Lung microvascular endothelial cell (primary cell): ENCODE measurements at regions not wholly inside any gene's neighbourhood (a gene's known extent, or its start where the extent isn't known, plus 50 kb on each side); places are given as distances from the start of the nearest gene placed in this dataset.

ENCODE experiments used
- DNase-seq, 2 donors: peaks; one replicate each; pipeline versions ENCODE4 v3.0.0 to v3.0.0-alpha.2; 2010; ENCODE audit warnings: low read depth in 2 of 2

DNA sequence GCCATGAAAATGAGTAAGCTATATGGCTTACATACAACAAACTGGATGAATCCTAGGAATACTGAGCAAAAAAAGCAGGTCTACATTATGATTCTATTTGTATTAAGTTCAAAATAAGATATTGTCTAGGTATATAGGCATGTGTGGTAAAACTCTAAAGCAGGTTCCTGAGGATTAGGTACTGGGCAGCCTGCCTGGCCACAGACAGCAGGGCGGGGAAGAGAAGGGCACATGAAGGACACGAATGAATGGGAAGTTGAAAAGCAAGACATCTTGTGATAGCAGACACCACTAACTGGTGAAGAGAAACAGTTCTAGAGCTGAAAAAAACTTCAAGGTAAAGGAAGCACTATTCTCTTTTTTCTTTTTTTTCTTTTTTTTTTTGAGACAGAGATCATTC lies 72.6 kb upstream of the SLC4A11 start:
- no peak for DNase-seq

DNA sequence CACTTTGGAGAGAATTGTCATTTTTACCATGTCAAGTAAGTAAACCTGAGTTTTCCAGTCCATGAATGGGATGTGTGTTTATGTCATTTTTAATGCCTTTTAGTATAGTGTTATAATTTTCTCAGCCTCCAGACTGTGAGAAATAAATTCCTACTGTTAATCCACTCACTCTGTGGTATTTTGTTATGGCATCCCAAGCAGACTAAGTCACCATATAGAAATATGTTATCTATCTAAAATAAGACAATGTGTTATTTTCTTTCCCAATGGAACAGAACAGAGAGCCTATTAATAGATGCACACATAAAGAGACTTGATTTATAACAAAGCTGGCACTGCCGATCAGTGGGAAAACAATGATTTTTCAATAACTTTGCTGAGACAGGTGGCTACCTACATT lies 70.2 kb upstream of the SLC4A11 start:
- no peak for DNase-seq

DNA sequence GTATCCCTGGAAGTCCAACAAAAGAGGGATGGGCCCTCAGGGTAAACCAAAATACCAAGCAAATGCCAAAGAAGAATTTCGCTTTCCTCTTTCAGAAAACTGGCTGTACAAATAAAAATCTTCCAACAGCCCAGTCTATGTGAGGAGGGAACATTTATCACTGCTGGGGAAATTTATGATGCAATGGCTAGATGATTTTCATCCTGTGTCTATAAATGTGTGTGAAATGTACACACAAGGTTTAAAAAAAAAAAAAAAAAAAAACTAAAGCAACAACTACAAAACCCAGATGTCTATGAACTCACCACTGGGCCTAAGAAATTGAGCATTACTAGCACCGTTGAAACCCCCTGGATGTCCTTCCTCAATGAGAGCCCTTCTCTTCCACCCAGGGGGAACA lies 68.7 kb upstream of the SLC4A11 start:
- DNase-seq, result no peak

DNA sequence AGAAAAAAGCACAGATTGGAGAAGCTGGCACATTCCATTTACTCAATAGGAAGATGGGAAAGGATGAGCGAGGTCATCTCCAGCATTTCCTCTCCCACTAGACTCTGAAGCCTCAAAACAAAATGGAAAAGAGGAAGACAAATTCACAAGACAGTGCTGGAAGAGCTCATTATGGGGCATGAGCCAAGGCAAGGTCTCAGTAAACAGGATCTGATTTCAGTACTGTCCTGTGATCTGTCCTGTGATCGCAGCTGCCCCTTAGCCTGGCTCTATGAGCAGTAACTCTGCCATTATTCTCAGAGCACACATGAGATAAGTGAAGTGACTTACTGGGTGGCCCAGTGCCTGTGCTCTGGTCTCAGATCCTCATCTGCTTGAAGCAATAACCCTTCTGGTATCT lies 68.1 kb upstream of the SLC4A11 start:
- DNase-seq, result peak; percentile 11 to 63

DNA sequence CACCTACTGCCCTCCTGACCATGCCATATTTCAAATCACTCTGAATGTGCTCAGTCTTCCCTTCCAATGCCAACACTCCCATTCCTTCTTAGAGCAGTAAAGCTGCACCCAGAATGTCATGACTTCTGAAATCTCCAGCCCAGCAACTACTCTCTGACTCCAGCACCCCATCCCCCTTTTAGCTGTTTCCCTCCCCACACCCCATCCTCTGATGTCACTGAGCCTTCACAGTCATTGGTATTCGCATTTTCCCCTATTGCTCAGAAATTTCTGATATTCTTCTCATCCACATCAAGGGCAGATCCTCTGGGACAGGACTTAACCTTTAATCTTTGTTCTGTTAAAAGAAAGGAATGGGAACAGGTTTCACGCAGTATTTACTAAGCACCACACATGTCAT lies 67.1 kb upstream of the SLC4A11 start:
- no peak for DNase-seq

DNA sequence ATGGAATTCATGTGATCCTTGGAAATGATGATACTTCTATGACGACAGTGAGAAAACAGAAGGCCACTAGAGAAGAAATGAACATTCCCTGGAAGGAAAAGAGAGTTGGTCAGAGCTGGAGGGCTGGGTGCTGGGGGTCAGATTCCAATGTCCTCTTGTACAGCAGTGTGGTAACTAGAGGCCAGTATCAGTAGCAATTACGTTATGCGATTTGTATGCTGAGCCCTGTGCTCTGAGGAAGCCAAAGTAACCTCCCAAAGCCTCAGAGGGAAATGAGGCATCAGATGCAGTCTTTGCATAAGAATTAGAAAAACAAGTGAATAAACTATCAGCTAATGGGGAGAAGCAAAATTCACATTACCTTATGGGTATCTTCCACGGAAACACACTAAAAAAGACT lies 65.5 kb upstream of the SLC4A11 start:
- no peak for DNase-seq

DNA sequence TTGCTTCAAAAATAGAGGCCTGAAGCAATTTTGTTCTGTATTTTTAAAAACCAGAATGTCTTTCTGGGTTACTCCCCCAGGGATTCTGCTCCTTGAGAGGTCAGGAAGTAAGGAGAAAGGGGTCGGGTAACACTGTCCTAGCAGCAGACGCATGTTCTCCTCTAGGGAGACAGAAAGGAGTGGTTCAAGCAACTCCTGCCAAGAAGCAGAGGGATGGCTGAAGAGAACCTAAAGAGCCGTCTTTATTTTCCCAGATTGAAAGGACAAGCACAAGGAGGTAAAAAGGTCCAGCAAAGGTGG lies 58.0 kb upstream of the SLC4A11 start:
- no peak for DNase-seq

DNA sequence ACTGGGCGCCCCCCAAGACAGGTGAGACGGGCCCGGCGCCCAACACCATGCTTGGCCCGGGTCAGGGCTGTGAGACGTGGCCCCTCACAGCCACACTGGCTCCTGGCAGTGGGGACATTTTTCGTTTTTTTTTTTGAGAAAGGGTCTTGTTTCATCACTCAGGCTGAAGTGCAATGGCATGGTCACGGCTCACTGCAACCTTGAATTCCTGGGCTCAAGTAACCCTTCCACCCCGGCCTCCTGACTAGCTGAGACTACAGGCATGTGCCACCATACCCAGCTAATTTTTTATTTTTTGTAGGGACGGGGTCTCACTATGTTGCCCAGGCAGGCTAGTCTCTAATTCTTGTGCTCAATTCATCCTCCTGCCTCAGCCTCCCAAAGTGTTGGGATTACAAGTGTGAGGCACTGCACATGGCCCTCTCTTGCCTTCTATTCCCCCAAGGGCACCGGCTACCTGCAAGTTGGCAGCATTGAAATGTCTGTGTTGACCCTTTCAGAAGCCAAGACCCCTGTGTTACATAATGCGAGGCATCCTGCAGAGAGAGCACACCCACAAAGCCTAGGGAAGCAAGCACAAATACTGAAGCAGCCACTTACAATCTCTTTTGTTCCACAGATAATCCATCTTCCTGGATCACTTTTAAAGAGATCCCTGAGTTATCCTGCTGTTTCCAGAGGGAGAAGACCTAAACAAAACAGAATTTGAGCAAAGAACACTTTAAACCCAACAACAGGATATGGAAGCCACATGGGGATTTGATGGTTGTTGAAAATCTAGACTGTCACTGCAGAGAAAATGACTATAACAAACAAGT lies 57.5 kb upstream of the SLC4A11 start:
- DNase-seq, result no peak
